CD14-positive monocyte (primary cell): ENCODE measurements at regions not wholly inside any gene's neighbourhood (a gene's known extent, or its start where the extent isn't known, plus 50 kb on each side); places are given as distances from the start of the nearest gene placed in this dataset.

Source experiments
- DNase-seq, 3 donors: peaks; one replicate each; pipeline ENCODE4 v3.0.0-alpha.2; 2011 to 2022
- H2AFZ ChIP-seq: 2 replicates; pipeline ENCODE4 v1.6.0; 2012; ENCODE audit warnings: mild to moderate bottlenecking, low read depth, low read length, inconsistent platforms; ENCODE audit not compliant: insufficient read depth, poor library complexity, severe bottlenecking
- H3K27ac ChIP-seq, 2 donors: 1 replicate in 1 of 2; 2 replicates in 1 of 2; pipeline ENCODE4 v1.5.1; 2012 to 2013; ENCODE audit warnings: low read length in 2 of 2, control low read depth in 1 of 2, inconsistent platforms in 1 of 2, low read depth in 1 of 2, mild to moderate bottlenecking in 1 of 2
- H3K27me3 ChIP-seq, 2 donors: one replicate each; pipeline versions ENCODE4 v1.6.0 to v1.6.1; 2011 to 2013; ENCODE audit warnings: low read length in 2 of 2; ENCODE audit not compliant: control insufficient read depth in 2 of 2, insufficient read depth in 2 of 2
- H3K36me3 ChIP-seq, 2 donors: replicated peaks in 1 of 2; 1 replicate in 1 of 2; 2 replicates in 1 of 2; pipeline versions ENCODE4 v1.5.1 to v1.6.1; 2012 to 2013; ENCODE audit warnings: low read length in 2 of 2, control low read depth in 1 of 2, inconsistent platforms in 1 of 2, mild to moderate bottlenecking in 1 of 2; ENCODE audit not compliant: insufficient read depth in 2 of 2, control insufficient read depth in 1 of 2
- H3K4me1 ChIP-seq, 2 donors: 1 replicate in 1 of 2; 2 replicates in 1 of 2; pipeline versions ENCODE4 v1.5.1 to v1.6.1; 2012 to 2013; ENCODE audit warnings: low read length in 2 of 2, control low read depth in 1 of 2, inconsistent platforms in 1 of 2, mild to moderate bottlenecking in 1 of 2, moderate library complexity in 1 of 2; ENCODE audit not compliant: insufficient read depth in 2 of 2, control insufficient read depth in 1 of 2
- H3K4me2 ChIP-seq: replicated peaks from 2 replicates; pipeline ENCODE3; 2012; ENCODE audit warnings: low read length, moderate library complexity, mild to moderate bottlenecking; ENCODE audit not compliant: poor library complexity, severe bottlenecking; ENCODE audit errors: extremely low read depth
- H3K4me3 ChIP-seq, 3 experiments: fragments of 200-600 bp in 1 of 3; sonication (generic) in 1 of 3; replicated peaks in 1 of 3; 1 replicate in 2 of 3; 2 replicates in 1 of 3; pipeline ENCODE4 v1.5.1; 2011 to 2013; ENCODE audit warnings: low read length in 3 of 3, mild to moderate bottlenecking in 3 of 3, control low read depth in 2 of 3, low read depth in 2 of 3, inconsistent platforms in 1 of 3, moderate library complexity in 1 of 3
- H3K79me2 ChIP-seq: 2 replicates; pipeline ENCODE4 v1.6.0; 2012; ENCODE audit warnings: mild to moderate bottlenecking, control low read depth, inconsistent platforms, low read length, moderate library complexity; ENCODE audit not compliant: insufficient read depth
- H3K9ac ChIP-seq: 2 replicates; pipeline ENCODE4 v1.6.0; 2017; ENCODE audit warnings: low read length, mild to moderate bottlenecking; ENCODE audit not compliant: insufficient read depth, poor library complexity, severe bottlenecking
- H3K9me3 ChIP-seq, 2 donors: replicated peaks in 1 of 2; 1 replicate in 1 of 2; 2 replicates in 1 of 2; pipeline versions ENCODE4 v1.5.1 to v1.6.1; 2012 to 2013; ENCODE audit warnings: low read length in 2 of 2, control low read depth in 1 of 2; ENCODE audit not compliant: control insufficient read depth in 1 of 2, insufficient read depth in 1 of 2
- H4K20me1 ChIP-seq: 2 replicates; pipeline ENCODE4 v1.6.0; 2012; ENCODE audit warnings: mild to moderate bottlenecking, low read length, control low read depth, moderate library complexity; ENCODE audit not compliant: insufficient read depth
- H3K27ac Mint-ChIP-seq, 7 donors: one replicate each; pipeline ENCODE4 v1.8.0; 2020; ENCODE audit warnings: mild to moderate bottlenecking in 7 of 7, mixed read lengths in 7 of 7, moderate library complexity in 6 of 7, inconsistent platforms in 2 of 7
- H3K27me3 Mint-ChIP-seq, 3 donors: one replicate each; pipeline ENCODE4 v1.8.0; 2021 to 2022; ENCODE audit warnings: low read depth in 3 of 3, mild to moderate bottlenecking in 3 of 3, mixed read lengths in 3 of 3, moderate library complexity in 3 of 3, inconsistent platforms in 1 of 3
- H3K36me3 Mint-ChIP-seq, 2 donors: one replicate each; pipeline ENCODE4 v1.8.0; 2020; ENCODE audit warnings: mixed read lengths in 2 of 2, inconsistent platforms in 1 of 2, mild to moderate bottlenecking in 1 of 2
- H3K4me1 Mint-ChIP-seq: one replicate; pipeline ENCODE4 v1.8.0; 2020; ENCODE audit warnings: mild to moderate bottlenecking, mixed read lengths
- H3K4me3 Mint-ChIP-seq, 2 donors: one replicate each; pipeline ENCODE4 v1.8.0; 2020; ENCODE audit warnings: mild to moderate bottlenecking in 2 of 2, mixed read lengths in 2 of 2, moderate library complexity in 1 of 2
- H3K9me3 Mint-ChIP-seq, 7 donors: one replicate each; pipeline ENCODE4 v1.8.0; 2020 to 2022; ENCODE audit warnings: mixed read lengths in 7 of 7, mild to moderate bottlenecking in 6 of 7, moderate library complexity in 6 of 7, inconsistent platforms in 2 of 7
- CTCF ChIP-seq: fragments of 200-600 bp; IDR thresholded peaks from one replicate; pipeline ENCODE4 v1.8.0; 2022; ENCODE audit warnings: antibody characterized with exemption, mild to moderate bottlenecking
- WGBS: methylation state at CpG from one replicate; pipeline ENCODE4 v1.1.5; 2013; ENCODE audit warnings: missing lambda C conversion rate; ENCODE audit not compliant: insufficient coverage; 5-methylcytosine and 5-hydroxymethylcytosine counted together
- intact Hi-C, 2 donors: fragments of 100-400 bp; cut with micrococcal nuclease; formaldehyde crosslinking; loops; one replicate each; pipeline versions ENCODE4 v1.15.0 to v1.15.1; 2023

- H3K27ac Mint-ChIP-seq, result no peak overlapping the region
- H3K79me2 ChIP-seq, result no peaks in the 10 kb centered on the region
- no peak for TF ChIP-seq CTCF
- H3K4me1 Mint-ChIP-seq, result no peaks in the 10 kb centered on the region
- H4K20me1 ChIP-seq, result no peaks in the 10 kb centered on the region
- peaks cover 0 to 3% (median 0%) of the 10 kb centered on the region in 7 donors for H3K9me3 Mint-ChIP-seq
- intact Hi-C loops, result no loop called here
- H3K36me3 Mint-ChIP-seq, result no peaks in the 10 kb centered on the region
- H3K9ac ChIP-seq, result no peak overlapping the region
- H3K27me3 ChIP-seq, result no peaks in the 10 kb centered on the region
- no peaks in the 10 kb centered on the region for H3K27me3 Mint-ChIP-seq
- H3K9me3 ChIP-seq, result no peaks in the 10 kb centered on the region
- no peak overlapping the region for H3K27ac ChIP-seq
- H3K36me3 ChIP-seq, result no peaks in the 10 kb centered on the region
- H3K4me3 Mint-ChIP-seq, result no peak overlapping the region
- no peaks in the 10 kb centered on the region for H3K4me1 ChIP-seq
- no peak overlapping the region for H3K4me2 ChIP-seq
- no peak overlapping the region for H2AFZ ChIP-seq
- DNase-seq, result no peak
- no peak overlapping the region for H3K4me3 ChIP-seq
Observed at GRCh38 chr9:14511452-14511851, 181.8 kb downstream of the ZDHHC21 start.

- H2AFZ ChIP-seq, result no peak overlapping the region
- H4K20me1 ChIP-seq, result no peaks in the 10 kb centered on the region
- no peaks in the 10 kb centered on the region for H3K36me3 ChIP-seq
- WGBS, result no CpG with 5 or more reads among the region's 2 CpGs
- H3K4me1 ChIP-seq, result no peaks in the 10 kb centered on the region
- H3K9me3 ChIP-seq, result no peaks in the 10 kb centered on the region
- Mint-ChIP-seq H3K36me3 (no peaks in the 10 kb centered on the region), H3K4me3 (no peak overlapping the region), H3K4me1 (no peaks in the 10 kb centered on the region), H3K27me3 (no peaks in the 10 kb centered on the region), H3K9me3 (peaks cover 0 to 3% (median 0%) of the 10 kb centered on the region in 7 donors), H3K27ac (no peak overlapping the region)
- no peak overlapping the region for H3K4me2 ChIP-seq
- no peak overlapping the region for H3K9ac ChIP-seq
- no peak for DNase-seq
- H3K27ac ChIP-seq, result no peak overlapping the region
- intact Hi-C loops, result no loop called here
- no peak for TF ChIP-seq CTCF
- no peak overlapping the region for H3K4me3 ChIP-seq
- H3K79me2 ChIP-seq, result no peaks in the 10 kb centered on the region
- no peaks in the 10 kb centered on the region for H3K27me3 ChIP-seq
Observed at GRCh38 chr9:14508884-14509283, 184.3 kb downstream of the ZDHHC21 start.
